ENCODE measurements at regions not wholly inside any gene's neighbourhood (a gene's known extent, or its start where the extent isn't known, plus 50 kb on each side); places are given as distances from the start of the nearest gene placed in this dataset.
"Not testable (repeated sequence)": the region's sequence is repeated elsewhere in the genome, so short reads cannot be mapped to it uniquely, and the experiment has no call there.

DNA sequence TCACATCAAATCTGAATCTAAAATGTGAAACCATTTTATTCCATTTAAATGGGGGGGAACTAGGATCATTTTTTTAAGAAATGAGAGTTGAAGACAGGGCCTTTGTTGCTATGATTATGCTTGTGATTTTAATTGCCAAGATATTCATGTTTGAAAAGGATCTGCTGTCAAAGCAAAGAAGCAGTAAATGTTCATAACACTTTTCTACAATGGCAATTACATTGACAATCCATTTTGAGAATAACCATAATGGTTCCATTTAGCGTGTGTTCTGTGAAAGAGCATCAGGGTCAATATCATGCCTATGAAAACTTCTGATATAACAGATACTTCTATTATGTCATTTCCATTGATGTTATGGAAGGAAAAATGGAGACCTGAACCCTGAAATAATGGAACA, 745.8 kb upstream of the SGO1 start:
- Mint-ChIP-seq H3K4me3 (no peak overlapping the region), H3K27me3 (no peaks in the 10 kb centered on the region), H3K9me3 (peaks cover 18% of the 10 kb centered on the region), H3K36me3 (ENCODE audit: low read depth) (no peaks in the 10 kb centered on the region), H3K27ac (no peak overlapping the region), H3K4me1 (ENCODE audit: low read depth) (no peaks in the 10 kb centered on the region)
- H3K4me3 ChIP-seq (ENCODE audit: low read length), result no peak overlapping the region
- TF ChIP-seq, protein P1, sequence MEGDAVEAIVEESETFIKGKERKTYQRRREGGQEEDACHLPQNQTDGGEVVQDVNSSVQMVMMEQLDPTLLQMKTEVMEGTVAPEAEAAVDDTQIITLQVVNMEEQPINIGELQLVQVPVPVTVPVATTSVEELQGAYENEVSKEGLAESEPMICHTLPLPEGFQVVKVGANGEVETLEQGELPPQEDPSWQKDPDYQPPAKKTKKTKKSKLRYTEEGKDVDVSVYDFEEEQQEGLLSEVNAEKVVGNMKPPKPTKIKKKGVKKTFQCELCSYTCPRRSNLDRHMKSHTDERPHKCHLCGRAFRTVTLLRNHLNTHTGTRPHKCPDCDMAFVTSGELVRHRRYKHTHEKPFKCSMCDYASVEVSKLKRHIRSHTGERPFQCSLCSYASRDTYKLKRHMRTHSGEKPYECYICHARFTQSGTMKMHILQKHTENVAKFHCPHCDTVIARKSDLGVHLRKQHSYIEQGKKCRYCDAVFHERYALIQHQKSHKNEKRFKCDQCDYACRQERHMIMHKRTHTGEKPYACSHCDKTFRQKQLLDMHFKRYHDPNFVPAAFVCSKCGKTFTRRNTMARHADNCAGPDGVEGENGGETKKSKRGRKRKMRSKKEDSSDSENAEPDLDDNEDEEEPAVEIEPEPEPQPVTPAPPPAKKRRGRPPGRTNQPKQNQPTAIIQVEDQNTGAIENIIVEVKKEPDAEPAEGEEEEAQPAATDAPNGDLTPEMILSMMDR (IDR thresholded peaks at IDR 0.05), result no peak
- CTCF ChIA-PET, result interaction anchor here (0.6 kb wide), 1 partner anchor 1045 kb away, joined by 3 read pairs; no protein-coding TSS in a partner anchor
- H3K36me3 ChIP-seq (ENCODE audit: insufficient read depth, low read length), result no peaks in the 10 kb centered on the region
- intact Hi-C loops (cut with DNase I, micrococcal nuclease), result no loop called here
- ATAC-seq (ENCODE audit: poor library complexity) (no peak), DNase-seq (no peak)
- H3K27ac ChIP-seq (ENCODE audit: low read depth in 1 of 2, low read length in 2 of 2), result no peak overlapping the region
- H3K9me3 ChIP-seq (ENCODE audit: control insufficient read depth in 1 of 2, insufficient read depth in 1 of 2, low read length in 2 of 2), result peaks cover 0 to 3% of the 10 kb centered on the region in 2 experiments
- no peaks in the 10 kb centered on the region for H3K4me1 ChIP-seq (ENCODE audit: insufficient read depth, low read length)
- no peaks in the 10 kb centered on the region for H3K27me3 ChIP-seq (ENCODE audit: control insufficient read depth in 1 of 2, insufficient read depth in 2 of 2, low read length in 2 of 2)
- POLR2A ChIA-PET, result no interaction called here

DNA sequence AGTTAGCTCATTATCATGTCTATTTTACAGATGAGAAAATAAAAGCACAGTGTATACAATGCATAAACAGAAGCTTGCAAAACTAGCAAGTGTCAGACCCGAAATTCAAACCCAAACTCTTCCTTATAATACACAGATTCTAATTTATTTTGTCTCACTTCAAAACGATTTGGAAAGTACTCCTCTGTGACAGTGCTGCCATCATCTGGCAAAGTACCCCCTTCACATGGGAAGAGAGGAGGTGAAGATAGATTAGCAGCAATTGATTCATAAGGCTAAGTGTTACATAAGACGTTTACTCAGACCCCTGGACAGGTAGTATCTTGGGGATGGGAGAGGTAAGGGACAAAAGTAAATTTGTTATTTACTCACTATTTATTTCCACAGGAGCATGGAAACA, 744.0 kb upstream of the SGO1 start:
- H3K4me1 ChIP-seq (ENCODE audit: insufficient read depth, low read length), result no peaks in the 10 kb centered on the region
- intact Hi-C loops (cut with DNase I, micrococcal nuclease), result no loop called here
- no peak overlapping the region for H3K4me3 ChIP-seq (ENCODE audit: low read length)
- ChIA-PET POLR2A (no interaction called here), CTCF (interaction anchor here (1.4 kb wide), 1 partner anchor 9 kb away, joined by 3 read pairs; no protein-coding TSS in a partner anchor)
- no peaks in the 10 kb centered on the region for H3K4me1 Mint-ChIP-seq (ENCODE audit: low read depth)
- H3K27me3 Mint-ChIP-seq, result no peaks in the 10 kb centered on the region
- H3K27me3 ChIP-seq (ENCODE audit: control insufficient read depth in 1 of 2, insufficient read depth in 2 of 2, low read length in 2 of 2), result no peaks in the 10 kb centered on the region
- TF ChIP-seq, protein P1 (IDR thresholded peaks at IDR 0.05), result no peak
- H3K27ac ChIP-seq (ENCODE audit: low read depth in 1 of 2, low read length in 2 of 2), result no peak overlapping the region
- no peak for DNase-seq
- no peak overlapping the region for H3K4me3 Mint-ChIP-seq
- peaks cover 21% of the 10 kb centered on the region for H3K9me3 Mint-ChIP-seq
- H3K9me3 ChIP-seq (ENCODE audit: control insufficient read depth in 1 of 2, insufficient read depth in 1 of 2, low read length in 2 of 2), result peaks cover 0 to 3% of the 10 kb centered on the region in 2 experiments
- no peaks in the 10 kb centered on the region for H3K36me3 Mint-ChIP-seq (ENCODE audit: low read depth)
- H3K36me3 ChIP-seq (ENCODE audit: insufficient read depth, low read length), result no peaks in the 10 kb centered on the region
- no peak for ATAC-seq (ENCODE audit: poor library complexity)
- H3K27ac Mint-ChIP-seq, result no peak overlapping the region

DNA sequence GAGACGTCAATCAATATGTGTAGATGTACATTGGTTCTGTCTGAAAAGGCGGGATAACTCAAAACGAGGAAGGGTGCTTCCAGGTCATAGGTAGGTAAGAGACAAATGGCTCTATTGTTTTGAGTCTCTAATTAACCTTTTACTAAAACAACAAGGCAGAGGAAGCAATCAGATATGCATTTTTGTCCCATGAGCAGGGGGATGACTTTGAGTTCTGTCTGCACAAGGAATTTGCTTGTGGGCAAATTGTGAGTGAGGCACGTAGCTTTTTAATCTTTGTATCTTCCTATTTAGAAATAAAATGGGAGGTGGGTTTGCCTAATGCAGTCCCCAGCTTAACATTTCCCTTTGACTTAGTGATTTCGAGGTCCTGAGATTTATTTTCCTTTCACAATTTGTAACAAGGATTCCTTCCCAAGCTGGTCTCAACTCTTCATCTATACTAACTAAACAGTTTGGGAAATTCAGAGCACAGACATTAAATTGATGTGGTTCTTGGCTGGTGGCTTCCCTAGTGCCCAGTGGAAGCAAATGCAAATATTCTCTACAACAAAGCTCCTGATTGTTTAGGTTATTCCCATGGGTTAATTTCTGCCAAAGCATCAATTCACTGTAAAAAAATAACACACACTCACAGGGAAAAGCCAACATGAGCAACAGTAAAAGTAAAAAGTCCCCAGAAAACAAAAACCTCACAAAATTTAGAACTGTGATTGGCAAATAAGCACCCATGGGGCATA, 738.8 kb upstream of the SGO1 start:
- DNase-seq, result no peak
- H3K36me3 ChIP-seq (ENCODE audit: insufficient read depth, low read length), result no peaks in the 10 kb centered on the region
- H3K27me3 ChIP-seq (ENCODE audit: control insufficient read depth in 1 of 2, insufficient read depth in 2 of 2, low read length in 2 of 2), result no peaks in the 10 kb centered on the region
- POLR2A ChIA-PET, result no interaction called here
- Mint-ChIP-seq H3K36me3 (ENCODE audit: low read depth) (peaks cover 4% of the 10 kb centered on the region), H3K4me1 (ENCODE audit: low read depth) (no peaks in the 10 kb centered on the region), H3K27ac (no peak overlapping the region), H3K9me3 (peaks cover 24% of the 10 kb centered on the region), H3K27me3 (no peaks in the 10 kb centered on the region), H3K4me3 (no peak overlapping the region)
- H3K4me3 ChIP-seq (ENCODE audit: low read length), result no peak overlapping the region
- H3K4me1 ChIP-seq (ENCODE audit: insufficient read depth, low read length), result no peaks in the 10 kb centered on the region
- H3K27ac ChIP-seq (ENCODE audit: low read depth in 1 of 2, low read length in 2 of 2), result no peak overlapping the region
- ATAC-seq (ENCODE audit: poor library complexity), result no peak
- TF ChIP-seq, protein P1 (IDR thresholded peaks at IDR 0.05), result no peak
- CTCF ChIA-PET, result no interaction called here
- H3K9me3 ChIP-seq (ENCODE audit: control insufficient read depth in 1 of 2, insufficient read depth in 1 of 2, low read length in 2 of 2), result peaks cover 8 to 12% of the 10 kb centered on the region in 2 experiments
- intact Hi-C loops (cut with DNase I, micrococcal nuclease), result no loop called here

DNA sequence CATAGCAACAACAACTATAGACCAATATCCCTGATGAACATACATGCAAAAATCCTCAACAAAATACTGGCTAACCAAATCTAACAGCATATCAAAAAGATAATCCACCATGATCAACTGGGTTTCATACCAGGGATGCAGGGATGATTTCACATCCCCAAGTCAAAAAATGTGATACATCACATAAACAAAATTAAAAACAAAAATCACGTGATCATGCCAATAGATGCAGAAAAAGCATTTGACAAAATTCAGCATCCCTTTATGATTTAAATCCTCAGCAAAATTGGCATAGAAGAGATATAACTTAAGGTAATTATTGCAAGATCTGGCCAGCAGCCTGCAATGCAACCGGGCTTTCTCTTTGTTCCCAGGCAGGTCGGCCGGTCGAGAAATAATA, 735.1 kb upstream of the SGO1 start:
- DNase-seq; intact Hi-C loops (cut with DNase I, micrococcal nuclease); H3K27me3 ChIP-seq (ENCODE audit: control insufficient read depth in 1 of 2, insufficient read depth in 2 of 2, low read length in 2 of 2); H3K4me3 ChIP-seq (ENCODE audit: low read length); H3K36me3 Mint-ChIP-seq (ENCODE audit: low read depth); ATAC-seq (ENCODE audit: poor library complexity); CTCF ChIA-PET; H3K4me1 ChIP-seq (ENCODE audit: insufficient read depth, low read length); H3K4me1 Mint-ChIP-seq (ENCODE audit: low read depth); POLR2A ChIA-PET; H3K36me3 ChIP-seq (ENCODE audit: insufficient read depth, low read length); H3K27ac ChIP-seq (ENCODE audit: low read depth in 1 of 2, low read length in 2 of 2); H3K27ac Mint-ChIP-seq; H3K27me3 Mint-ChIP-seq; H3K4me3 Mint-ChIP-seq: not testable (repeated sequence)
- peaks cover 12 to 14% of the 10 kb centered on the region in 2 experiments for H3K9me3 ChIP-seq (ENCODE audit: control insufficient read depth in 1 of 2, insufficient read depth in 1 of 2, low read length in 2 of 2)
- peaks cover 32% of the 10 kb centered on the region for H3K9me3 Mint-ChIP-seq
